IMR-90 (cell line): ENCODE measurements at regions not wholly inside any gene's neighbourhood (a gene's known extent, or its start where the extent isn't known, plus 50 kb on each side); places are given as distances from the start of the nearest gene placed in this dataset.

Source experiments
- ATAC-seq: fragments of 200-7000 bp; cut with Tn5 transposase; 2 replicates; pipeline ENCODE4 v1.9.1; 2020; ENCODE audit warnings: low read depth, mild to moderate bottlenecking, moderate library complexity
- BruUV-seq: library from RNA; stranded (reverse); fragments of 400-500 nt; replicated peaks from 2 replicates; lab custom pipeline; 2021; lab: Mats Ljungman, UMichigan
- CTCF ChIA-PET: fragments of 300-600 bp; formaldehyde crosslinking; extraction: SDS; loops from one replicate; lab custom pipeline; 2021; ENCODE audit warnings: antibody characterized with exemption; lab: Yijun Ruan, JAX
- POLR2A ChIA-PET: fragments of 300-600 bp; sonication (Branson Sonifier 250); formaldehyde crosslinking; loops from one replicate; lab custom pipeline; 2022; ENCODE audit warnings: antibody characterized with exemption; ENCODE audit not compliant: unreplicated experiment; lab: Charles Lee
- DNase-seq: peaks from one replicate; pipeline ENCODE4 v3.0.0; 2013
- H2AFZ ChIP-seq: replicated peaks from 2 replicates; pipeline ENCODE3; 2013; ENCODE audit warnings: low read length, mild to moderate bottlenecking; ENCODE audit not compliant: poor library complexity
- H2AK5ac ChIP-seq: 2 replicates; pipeline ENCODE4 v1.6.1; 2013; ENCODE audit warnings: low read depth, low read length, inconsistent platforms
- H2AK9ac ChIP-seq: replicated peaks from 2 replicates; pipeline ENCODE3; 2013; ENCODE audit warnings: mild to moderate bottlenecking, low read depth, low read length, moderate library complexity; ENCODE audit not compliant: poor library complexity
- H2BK120ac ChIP-seq: 2 replicates; pipeline ENCODE4 v1.6.1; 2013; ENCODE audit warnings: low read depth, low read length, inconsistent platforms
- H2BK15ac ChIP-seq: 3 replicates; pipeline ENCODE4 v1.6.1; 2013; ENCODE audit warnings: low read depth, low read length, inconsistent platforms
- H2BK20ac ChIP-seq: 2 replicates; pipeline ENCODE4 v1.6.1; 2013; ENCODE audit warnings: low read depth, mild to moderate bottlenecking, inconsistent platforms, low read length, moderate library complexity
- H2BK5ac ChIP-seq: 2 replicates; pipeline ENCODE4 v1.6.1; 2013; ENCODE audit warnings: mild to moderate bottlenecking, low read depth, low read length, inconsistent platforms; ENCODE audit not compliant: poor library complexity, severe bottlenecking
- H3K14ac ChIP-seq: replicated peaks from 2 replicates; pipeline ENCODE4 v1.6.1; 2013; ENCODE audit warnings: low read depth, low read length, inconsistent platforms
- H3K18ac ChIP-seq: 2 replicates; pipeline ENCODE4 v1.6.1; 2013; ENCODE audit warnings: low read depth, low read length, control low read depth
- H3K23ac ChIP-seq: 2 replicates; pipeline ENCODE4 v1.6.1; 2013; ENCODE audit warnings: low read depth, low read length, inconsistent platforms
- H3K27ac ChIP-seq: 2 replicates; pipeline ENCODE4 v1.5.1; 2013; ENCODE audit warnings: mild to moderate bottlenecking, control low read depth, low read length; ENCODE audit not compliant: insufficient read depth
- H3K27me3 ChIP-seq: 2 replicates; pipeline ENCODE4 v1.6.1; 2013; ENCODE audit warnings: low read length; ENCODE audit not compliant: control insufficient read depth, insufficient read depth
- H3K36me3 ChIP-seq: 2 replicates; pipeline ENCODE4 v1.6.1; 2013; ENCODE audit warnings: low read length, mixed read lengths; ENCODE audit not compliant: control insufficient read depth, insufficient read depth
- H3K4ac ChIP-seq: 2 replicates; pipeline ENCODE4 v1.6.1; 2013; ENCODE audit warnings: low read depth, low read length, inconsistent platforms
- H3K4me1 ChIP-seq: 2 replicates; pipeline ENCODE4 v1.6.1; 2013; ENCODE audit warnings: low read length, mixed read lengths; ENCODE audit not compliant: control insufficient read depth, insufficient read depth
- H3K4me2 ChIP-seq: 2 replicates; pipeline ENCODE4 v1.6.1; 2013; ENCODE audit warnings: low read depth, mild to moderate bottlenecking, control low read depth, low read length, moderate library complexity
- H3K4me3 ChIP-seq: 2 replicates; pipeline ENCODE4 v1.5.1; 2013; ENCODE audit warnings: low read depth, mild to moderate bottlenecking, control low read depth, low read length, moderate library complexity; ENCODE audit not compliant: insufficient read depth
- H3K56ac ChIP-seq: 2 replicates; pipeline ENCODE4 v1.6.1; 2013; ENCODE audit warnings: low read length, inconsistent platforms; ENCODE audit not compliant: insufficient read depth; ENCODE audit errors: extremely low read depth
- H3K79me1 ChIP-seq, 2 experiments: 2 replicates each; pipeline ENCODE4 v1.6.1; 2013; ENCODE audit warnings: low read length in 2 of 2, inconsistent platforms in 1 of 2, low read depth in 1 of 2
- H3K9ac ChIP-seq: 2 replicates; pipeline ENCODE4 v1.6.1; 2013; ENCODE audit warnings: low read depth, low read length, control low read depth
- H3K9me1 ChIP-seq: 2 replicates; pipeline ENCODE4 v1.6.1; 2013; ENCODE audit warnings: low read length, inconsistent platforms; ENCODE audit not compliant: insufficient read depth
- H3K9me3 ChIP-seq: 2 replicates; pipeline ENCODE4 v1.6.1; 2013; ENCODE audit warnings: low read length; ENCODE audit not compliant: control insufficient read depth, insufficient read depth
- H4K20me1 ChIP-seq: 2 replicates; pipeline ENCODE4 v1.6.1; 2013; ENCODE audit warnings: low read length, inconsistent platforms; ENCODE audit not compliant: insufficient read depth
- H4K5ac ChIP-seq: 2 replicates; pipeline ENCODE4 v1.6.1; 2013; ENCODE audit warnings: mild to moderate bottlenecking, low read depth, low read length, control low read depth
- H4K8ac ChIP-seq, 2 experiments: 2 replicates each; pipeline ENCODE4 v1.6.1; 2013; ENCODE audit warnings: low read depth in 2 of 2, low read length in 2 of 2, control low read depth in 1 of 2, inconsistent platforms in 1 of 2
- H4K91ac ChIP-seq: 2 replicates; pipeline ENCODE4 v1.6.1; 2013; ENCODE audit warnings: low read depth, low read length, inconsistent platforms; ENCODE audit not compliant: insufficient read depth
- BHLHE40 ChIP-seq: fragments of 150-350 bp; IDR thresholded peaks from 2 replicates; pipeline ENCODE4 v1.6.1; 2016; ENCODE audit warnings: mild to moderate bottlenecking, low read depth, low read length
- CEBPB ChIP-seq: IDR thresholded peaks from 2 replicates; pipeline ENCODE4 v1.6.1; 2012; ENCODE audit warnings: low read depth, low read length, improper control_type of control experiment
- CTCF ChIP-seq: conservative IDR thresholded peaks from 2 replicates; pipeline ENCODE4 v1.5.1; 2012; ENCODE audit warnings: mild to moderate bottlenecking, low read depth, low read length, improper control_type of control experiment
- MAFK ChIP-seq: IDR thresholded peaks from 2 replicates; pipeline ENCODE4 v1.6.1; 2012; ENCODE audit warnings: low read depth, low read length, improper control_type of control experiment
- MAZ ChIP-seq: IDR thresholded peaks from 2 replicates; pipeline ENCODE4 v1.6.1; 2012; ENCODE audit warnings: low read depth, mild to moderate bottlenecking, low read length, improper control_type of control experiment, moderate library complexity, borderline replicate concordance
- MXI1 ChIP-seq: IDR thresholded peaks from 2 replicates; pipeline ENCODE4 v1.6.1; 2012; ENCODE audit warnings: low read depth, mild to moderate bottlenecking, low read length, moderate library complexity, borderline replicate concordance
- NFE2L2 ChIP-seq: fragments of 150-350 bp; IDR thresholded peaks from 2 replicates; pipeline ENCODE4 v1.6.1; 2016; ENCODE audit warnings: low read depth, mild to moderate bottlenecking, low read length
- RAD21 ChIP-seq: IDR thresholded peaks from 2 replicates; pipeline ENCODE4 v1.6.1; 2012; ENCODE audit warnings: low read length, improper control_type of control experiment
- USF2 ChIP-seq: fragments of 150-350 bp; IDR thresholded peaks from 2 replicates; pipeline ENCODE4 v1.6.1; 2017; ENCODE audit warnings: mild to moderate bottlenecking, antibody characterized with exemption, low read length, low read depth
- WGBS, 2 experiments: methylation state at CpG; one replicate each; pipeline versions ENCODE4 v1.1.5 to v1.1.7; 2013; ENCODE audit warnings: missing lambda C conversion rate in 2 of 2; ENCODE audit not compliant: insufficient read length in 1 of 2; ENCODE audit errors: extremely low coverage in 2 of 2; 5-methylcytosine and 5-hydroxymethylcytosine counted together
- dilution Hi-C: fragments of 300-500 bp; cut with HindIII; formaldehyde crosslinking; loops from one replicate; pipeline ENCODE4 v1.14.3; 2018; ENCODE audit warnings: low sequenced_read_pairs; ENCODE audit not compliant: unreplicated experiment
- in situ Hi-C: fragments of 300-500 bp; cut with MboI; formaldehyde crosslinking; loops from 3 replicates; pipeline ENCODE4 v1.14.3; 2019; ENCODE audit warnings: low sequenced_read_pairs, inconsistent platforms, mixed read lengths
- intact Hi-C: fragments of 100-400 bp; cut with micrococcal nuclease; formaldehyde crosslinking; loops from 2 replicates; pipeline ENCODE4 v1.10.0; 2022

- no peak overlapping the region for H4K91ac ChIP-seq
- 14% methylated on average over 1 of the region's 2 CpGs; no CpG with 5 or more reads in 1 of the 2 experiments for WGBS, 2 experiments
- intact Hi-C loops = no loop called here
- H2BK20ac ChIP-seq = peak overlapping the region; percentile 32; the same call in 1 of the 2 replicates
- H3K9ac ChIP-seq = no peak overlapping the region
- ATAC-seq (no peak), DNase-seq (no peak)
- ChIA-PET POLR2A (no interaction called here), CTCF (no interaction called here)
- no peak overlapping the region for H2AFZ ChIP-seq
- dilution Hi-C loops = no loop called here
- no peak overlapping the region for H3K4me2 ChIP-seq
- in situ Hi-C loops = no loop called here
- peak overlapping the region; percentile 61 for H3K14ac ChIP-seq
- no TSS peak for BruUV-seq
- H3K4me3 ChIP-seq = no peak overlapping the region
- no peaks in the 10 kb centered on the region for H3K27me3 ChIP-seq
- H3K23ac ChIP-seq = peak overlapping the region; percentile 62; the same call in 1 of the 2 replicates
- peak overlapping the region; percentile 67; the same call in 1 of the 2 replicates for H4K5ac ChIP-seq
- TF ChIP-seq USF2 (no peak), CTCF (no peak), CEBPB (no peak), MXI1 (no peak), BHLHE40 (no peak), MAFK (no peak), RAD21 (no peak), MAZ (no peak), NFE2L2 (no peak)
- H3K18ac ChIP-seq = peak overlapping the region; percentile 76
- H3K79me1 ChIP-seq = no peaks in the 10 kb centered on the region
- peak overlapping the region; percentile 10 for H2BK5ac ChIP-seq
- H3K4me1 ChIP-seq = peaks cover 13% of the 10 kb centered on the region
- peak overlapping the region; percentile 22; the same call in 2 of the 3 replicates for H2BK15ac ChIP-seq
- H4K20me1 ChIP-seq = no peaks in the 10 kb centered on the region
- peak overlapping the region in 1 of 2 experiments; percentile 52; a peak in 1 of 4 replicates for H4K8ac ChIP-seq
- H3K56ac ChIP-seq = no peak overlapping the region
- peak overlapping the region; percentile 78; the same call in 1 of the 2 replicates for H2AK5ac ChIP-seq
- no peak overlapping the region for H3K27ac ChIP-seq
- no peaks in the 10 kb centered on the region for H3K9me3 ChIP-seq
- H2BK120ac ChIP-seq = peak overlapping the region; percentile 74
- H3K4ac ChIP-seq = peak overlapping the region; percentile 48
- H3K9me1 ChIP-seq = peaks cover 4% of the 10 kb centered on the region
- no peaks in the 10 kb centered on the region for H3K36me3 ChIP-seq
- H2AK9ac ChIP-seq = no peak overlapping the region
Observed at GRCh38 chr12:89238593-89238992, 113.7 kb downstream of the DUSP6 start.
